ENCODE measurements at regions not wholly inside any gene's neighbourhood (a gene's known extent, or its start where the extent isn't known, plus 50 kb on each side); places are given as distances from the start of the nearest gene placed in this dataset.
A peak's percentile ranks its signal among the peaks of the same experiment; 100 is the strongest.
"Not testable (repeated sequence)": the region's sequence is repeated elsewhere in the genome, so short reads cannot be mapped to it uniquely, and the experiment has no call there.

DNA sequence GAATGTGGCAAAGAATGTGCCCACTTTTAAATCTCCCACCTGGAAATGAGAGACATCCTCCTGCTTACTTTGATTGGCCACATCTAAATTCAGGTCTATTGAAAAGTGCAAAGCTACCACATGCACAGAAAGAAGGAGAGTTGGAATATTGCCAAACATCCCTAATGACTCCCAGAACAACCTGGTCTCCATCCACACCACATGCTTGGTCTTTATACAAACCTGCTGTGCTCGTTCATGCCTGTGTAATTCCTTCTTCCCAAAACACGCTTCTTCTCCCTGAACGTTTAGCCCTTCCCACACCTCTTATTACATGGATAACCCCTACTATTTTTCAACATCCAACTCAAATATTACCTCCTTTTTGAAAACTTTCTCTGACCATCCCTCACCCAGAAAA, 66.2 kb upstream of the BCL2L14 start:
- no peak for DNase-seq (ENCODE audit: low read depth)
- CTCF ChIA-PET, result interaction anchor here (1.6 kb wide), 1 partner anchor 19 kb away, joined by 4 read pairs; no protein-coding TSS in a partner anchor
- POLR2A ChIA-PET, result no interaction called here
- TF ChIP-seq CTCF (IDR thresholded peaks at IDR 0.05; ENCODE audit: insufficient read depth, low read depth, low read length), result no peak
- Histone ChIP-seq H3K27me3 (ENCODE audit: control insufficient read depth, insufficient read depth, low read length) (peaks cover 9% of the 10 kb centered on the region), H3K36me3 (ENCODE audit: control insufficient read depth, insufficient read depth, low read length) (no peaks in the 10 kb centered on the region), H3K4me3 (ENCODE audit: low read depth, low read length) (no peak overlapping the region)

- ChIA-PET CTCF (interaction anchor here (0.5 to 0.7 kb wide), 3 partner anchors 168 to 350 kb away, joined by 3 read pairs; no protein-coding TSS in a partner anchor), POLR2A (no interaction called here)
- Histone ChIP-seq H3K4me3 (ENCODE audit: low read depth, low read length) (no peak overlapping the region), H3K36me3 (ENCODE audit: control insufficient read depth, insufficient read depth, low read length) (no peaks in the 10 kb centered on the region), H3K27me3 (ENCODE audit: control insufficient read depth, insufficient read depth, low read length) (peaks cover 8% of the 10 kb centered on the region)
- TF ChIP-seq CTCF (IDR thresholded peaks at IDR 0.05; ENCODE audit: insufficient read depth, low read depth, low read length), result no peak
- no peak for DNase-seq (ENCODE audit: low read depth)
Measured at GRCh38 chr12:12007001-12007712, 63.6 kb upstream of the BCL2L14 start.

DNA sequence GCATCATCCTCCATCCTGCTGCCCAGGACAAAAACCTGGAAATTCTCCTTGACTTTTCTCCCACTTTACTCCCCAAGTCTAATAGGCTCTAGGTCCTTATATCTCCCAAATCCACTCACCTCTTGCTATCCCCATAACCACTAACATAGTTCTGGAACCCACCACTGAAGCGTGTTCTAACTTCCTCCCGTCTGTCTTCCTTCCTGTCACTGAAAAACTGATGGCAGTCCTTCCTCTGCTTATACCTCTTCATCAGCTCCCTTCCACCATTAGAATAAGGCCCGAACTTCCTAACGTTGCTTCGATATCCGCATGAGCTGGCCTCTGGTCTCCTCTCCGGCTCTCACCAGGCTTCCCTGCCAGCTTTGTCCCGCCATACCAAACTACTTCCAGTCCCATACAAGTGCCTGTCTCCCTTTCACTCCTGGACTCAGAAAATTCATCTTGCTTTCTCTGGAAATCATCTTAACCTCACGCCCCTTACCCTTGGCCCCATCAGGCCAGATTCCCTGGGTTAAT, 63.0 kb upstream of the BCL2L14 start:
- CTCF ChIA-PET, result interaction anchor here (0.5 to 0.7 kb wide), 3 partner anchors 169 to 351 kb away, joined by 3 read pairs; no protein-coding TSS in a partner anchor
- no peak for TF ChIP-seq CTCF (IDR thresholded peaks at IDR 0.05; ENCODE audit: insufficient read depth, low read depth, low read length)

GRCh38 chr12:12008232-12008850, 62.4 kb upstream of the BCL2L14 start:
- no peak overlapping the region for H3K4me3 ChIP-seq (ENCODE audit: low read depth, low read length)
- ChIA-PET POLR2A (no interaction called here), CTCF (no interaction called here)
- no peaks in the 10 kb centered on the region for H3K36me3 ChIP-seq (ENCODE audit: control insufficient read depth, insufficient read depth, low read length)
- H3K27me3 ChIP-seq (ENCODE audit: control insufficient read depth, insufficient read depth, low read length), result peaks cover 8% of the 10 kb centered on the region
- TF ChIP-seq CTCF (IDR thresholded peaks at IDR 0.05; ENCODE audit: insufficient read depth, low read depth, low read length), result 0 out of 2 replicates have a peak, but pooled peaks have one; percentile 18
- DNase-seq (ENCODE audit: low read depth), result no peak

More for the DNA sequence above, 63.0 kb upstream of the BCL2L14 start:
- H3K36me3 ChIP-seq (ENCODE audit: control insufficient read depth, insufficient read depth, low read length), result no peaks in the 10 kb centered on the region
- POLR2A ChIA-PET, result no interaction called here
- no peak overlapping the region for H3K4me3 ChIP-seq (ENCODE audit: low read depth, low read length)
- DNase-seq (ENCODE audit: low read depth), result no peak
- H3K27me3 ChIP-seq (ENCODE audit: control insufficient read depth, insufficient read depth, low read length), result peaks cover 8% of the 10 kb centered on the region

DNA sequence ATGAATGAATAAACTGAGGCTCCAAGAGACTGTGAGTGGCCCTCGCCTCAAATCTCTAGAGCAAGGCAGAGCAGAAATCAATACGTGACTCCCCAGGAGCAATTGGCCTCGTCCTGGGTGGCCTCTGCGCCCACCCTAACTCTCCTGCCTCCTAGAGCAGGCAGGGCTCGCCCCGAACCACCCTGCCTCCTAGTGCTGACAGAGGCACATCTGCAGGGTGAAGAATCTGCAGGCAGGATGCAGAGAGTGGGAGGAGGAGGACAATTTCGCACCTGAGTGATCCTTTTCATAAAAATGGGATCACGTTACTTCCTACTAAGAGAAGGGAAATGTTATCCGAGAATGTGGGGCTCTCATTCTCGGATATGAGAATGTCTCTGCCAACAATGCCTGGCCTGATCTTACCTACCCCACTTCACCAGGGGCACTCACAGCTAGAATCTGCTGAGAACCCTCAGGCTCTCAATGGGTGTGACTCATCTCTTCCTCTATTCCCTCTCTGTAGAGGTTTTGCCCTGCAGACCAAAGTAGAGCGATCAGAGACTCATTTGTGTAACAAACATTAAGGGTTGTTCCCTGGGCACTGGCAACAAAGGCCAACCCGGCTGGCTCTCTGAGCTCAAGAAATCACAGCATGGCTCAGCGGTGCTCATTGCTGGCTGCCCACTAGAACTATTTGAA, 61.7 kb upstream of the BCL2L14 start:
- no peak for TF ChIP-seq CTCF (IDR thresholded peaks at IDR 0.05; ENCODE audit: insufficient read depth, low read depth, low read length)
- ChIA-PET CTCF (interaction anchor here (1.0 to 1.5 kb wide), 2 partner anchors 8 to 371 kb away, joined by 4 to 5 read pairs; no protein-coding TSS in a partner anchor), POLR2A (no interaction called here)
- no peak for DNase-seq (ENCODE audit: low read depth)
- no peaks in the 10 kb centered on the region for H3K36me3 ChIP-seq (ENCODE audit: control insufficient read depth, insufficient read depth, low read length)
- no peak overlapping the region for H3K4me3 ChIP-seq (ENCODE audit: low read depth, low read length)
- H3K27me3 ChIP-seq (ENCODE audit: control insufficient read depth, insufficient read depth, low read length), result peaks cover 7% of the 10 kb centered on the region

DNA sequence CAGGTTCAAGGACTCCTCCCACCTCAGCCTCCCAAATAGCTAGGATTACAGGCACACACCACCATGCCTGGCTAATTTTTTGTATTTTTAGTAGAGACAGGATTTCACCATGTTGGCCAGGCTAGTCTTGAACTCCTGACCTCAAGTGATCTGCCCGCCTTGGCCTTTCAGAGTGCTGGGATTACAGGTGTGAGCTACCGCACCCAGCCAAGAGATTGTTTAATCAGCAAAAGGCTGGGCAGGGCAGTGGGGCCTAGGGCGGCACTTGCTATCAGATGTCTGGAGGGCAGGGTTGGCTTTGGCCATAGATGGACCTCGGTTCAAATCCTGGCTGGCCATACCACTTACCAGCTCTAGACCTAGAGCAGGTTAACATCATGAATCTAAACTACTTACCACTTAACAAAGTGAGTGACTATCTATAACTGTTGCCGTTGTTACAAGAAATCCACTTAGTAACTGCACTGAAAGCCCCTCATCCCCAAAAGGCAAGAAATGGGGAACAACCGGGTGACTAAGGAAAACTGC, 60.9 kb upstream of the BCL2L14 start:
- H3K36me3 ChIP-seq (ENCODE audit: control insufficient read depth, insufficient read depth, low read length); POLR2A ChIA-PET; DNase-seq (ENCODE audit: low read depth); H3K4me3 ChIP-seq (ENCODE audit: low read depth, low read length); H3K27me3 ChIP-seq (ENCODE audit: control insufficient read depth, insufficient read depth, low read length): not testable (repeated sequence)
- CTCF ChIA-PET, result interaction anchor here (1.0 to 1.5 kb wide), 4 partner anchors 9 to 387 kb away, joined by 3 to 5 read pairs (median 4); no protein-coding TSS in a partner anchor
